Left lung (tissue), 4 donors: ENCODE measurements at regions not wholly inside any gene's neighbourhood (a gene's known extent, or its start where the extent isn't known, plus 50 kb on each side); places are given as distances from the start of the nearest gene placed in this dataset.
A peak's percentile ranks its signal among the peaks of the same experiment; 100 is the strongest.

Source experiments
- ATAC-seq: fragments of 200-7000 bp; cut with Tn5 transposase; one replicate; pipeline ENCODE4 v1.9.1; 2020; ENCODE audit warnings: moderate library complexity
- DNase-seq, 4 donors: peaks; one replicate each; pipeline ENCODE4 v3.0.0-alpha.2; 2013 to 2020
- H3K27ac ChIP-seq, 2 donors: fragments of 200-600 bp; sonication (generic) in 1 of 2; one replicate each; pipeline versions ENCODE4 v1.5.0 to v1.8.0; 2020 to 2021
- H3K27me3 ChIP-seq, 2 donors: fragments of 200-600 bp; sonication (generic) in 1 of 2; one replicate each; pipeline versions ENCODE4 v1.5.0 to v1.8.0; 2020 to 2021
- H3K36me3 ChIP-seq, 2 donors: fragments of 200-600 bp; sonication (generic) in 1 of 2; one replicate each; pipeline versions ENCODE4 v1.5.0 to v1.8.0; 2020 to 2021
- H3K4me1 ChIP-seq, 2 donors: fragments of 200-600 bp; one replicate each; pipeline ENCODE4 v1.8.0; 2021
- H3K4me3 ChIP-seq, 2 donors: fragments of 200-600 bp; sonication (generic) in 1 of 2; one replicate each; pipeline versions ENCODE4 v1.5.0 to v1.8.0; 2020 to 2021; ENCODE audit warnings: mild to moderate bottlenecking in 1 of 2
- H3K9me3 ChIP-seq, 2 donors: fragments of 200-600 bp; sonication (generic) in 1 of 2; one replicate each; pipeline versions ENCODE4 v1.5.0 to v1.8.0; 2020 to 2021
- intact Hi-C, 2 donors: fragments of 100-400 bp; cut with DNase I; formaldehyde crosslinking; loops; one replicate each; pipeline versions ENCODE4 v1.11.2 to v1.14.2; 2022
- TF ChIP-seq, protein P1 (sequence below), 2 donors: fragments of 200-600 bp; sonication (generic) in 1 of 2; IDR thresholded peaks; one replicate each; pipeline versions ENCODE4 v1.5.0 to v1.8.0; 2021; ENCODE audit warnings: antibody characterized with exemption in 2 of 2
- donor health status: DM: no; HTN: yes; CAD: no.
- donor health status: DM: no; HTN: no; CAD: no.

DNA sequence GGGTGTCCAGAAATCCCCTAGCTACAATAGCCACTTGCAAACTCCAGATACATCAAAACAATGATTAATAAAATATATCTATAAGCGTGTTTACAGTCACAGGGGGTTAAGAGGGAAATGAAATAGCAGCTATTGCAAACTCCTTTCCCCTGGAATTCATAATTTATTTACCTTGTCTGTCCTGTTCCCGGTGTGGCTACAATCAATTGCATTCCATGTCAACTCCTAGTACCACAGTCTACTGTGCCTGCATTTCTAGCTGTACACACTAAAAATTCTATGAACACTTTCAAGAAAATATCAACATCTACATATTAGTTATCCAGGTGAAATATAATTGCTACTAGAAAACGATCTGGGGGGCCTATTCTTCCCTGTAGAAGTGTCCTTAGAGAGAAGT lies 217.6 kb downstream of the ELAVL2 start:
- Histone ChIP-seq H3K4me3 (no peak overlapping the region), H3K36me3 (no peaks in the 10 kb centered on the region), H3K4me1 (no peaks in the 10 kb centered on the region), H3K27me3 (no peaks in the 10 kb centered on the region), H3K27ac (no peak overlapping the region), H3K9me3 (no peaks in the 10 kb centered on the region)
- TF ChIP-seq, protein P1, sequence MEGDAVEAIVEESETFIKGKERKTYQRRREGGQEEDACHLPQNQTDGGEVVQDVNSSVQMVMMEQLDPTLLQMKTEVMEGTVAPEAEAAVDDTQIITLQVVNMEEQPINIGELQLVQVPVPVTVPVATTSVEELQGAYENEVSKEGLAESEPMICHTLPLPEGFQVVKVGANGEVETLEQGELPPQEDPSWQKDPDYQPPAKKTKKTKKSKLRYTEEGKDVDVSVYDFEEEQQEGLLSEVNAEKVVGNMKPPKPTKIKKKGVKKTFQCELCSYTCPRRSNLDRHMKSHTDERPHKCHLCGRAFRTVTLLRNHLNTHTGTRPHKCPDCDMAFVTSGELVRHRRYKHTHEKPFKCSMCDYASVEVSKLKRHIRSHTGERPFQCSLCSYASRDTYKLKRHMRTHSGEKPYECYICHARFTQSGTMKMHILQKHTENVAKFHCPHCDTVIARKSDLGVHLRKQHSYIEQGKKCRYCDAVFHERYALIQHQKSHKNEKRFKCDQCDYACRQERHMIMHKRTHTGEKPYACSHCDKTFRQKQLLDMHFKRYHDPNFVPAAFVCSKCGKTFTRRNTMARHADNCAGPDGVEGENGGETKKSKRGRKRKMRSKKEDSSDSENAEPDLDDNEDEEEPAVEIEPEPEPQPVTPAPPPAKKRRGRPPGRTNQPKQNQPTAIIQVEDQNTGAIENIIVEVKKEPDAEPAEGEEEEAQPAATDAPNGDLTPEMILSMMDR (IDR thresholded peaks at IDR 0.05): no peak
- no peak for DNase-seq
- intact Hi-C loops: no loop called here
- peak; percentile 74 for ATAC-seq

DNA sequence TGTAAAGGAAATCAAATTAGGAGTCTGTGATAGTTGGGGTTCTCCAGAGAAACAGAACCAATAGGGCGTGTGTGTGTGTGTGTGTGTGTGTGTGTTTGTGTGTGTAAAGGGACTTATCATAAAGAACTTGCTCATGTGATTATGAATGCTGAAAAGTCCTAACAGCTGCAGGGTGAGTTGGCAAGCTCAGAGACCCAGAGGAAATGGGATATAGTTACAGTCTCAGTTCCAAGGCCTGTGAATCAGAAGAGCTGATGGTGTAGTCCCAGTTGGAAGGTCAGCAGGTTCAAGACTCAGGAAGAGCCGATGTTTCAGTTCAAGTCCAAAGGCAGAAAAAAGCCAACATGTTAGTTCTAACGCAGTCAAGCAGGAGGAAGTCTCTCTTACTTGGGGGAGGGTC lies 214.2 kb downstream of the ELAVL2 start:
- no peak for DNase-seq
- TF ChIP-seq, protein P1 (IDR thresholded peaks at IDR 0.05): no peak
- Histone ChIP-seq H3K4me1 (no peaks in the 10 kb centered on the region), H3K4me3 (no peak overlapping the region), H3K36me3 (no peaks in the 10 kb centered on the region), H3K27ac (no peak overlapping the region), H3K9me3 (no peaks in the 10 kb centered on the region), H3K27me3 (no peaks in the 10 kb centered on the region)
- intact Hi-C loops: no loop called here
- ATAC-seq: no peak

DNA sequence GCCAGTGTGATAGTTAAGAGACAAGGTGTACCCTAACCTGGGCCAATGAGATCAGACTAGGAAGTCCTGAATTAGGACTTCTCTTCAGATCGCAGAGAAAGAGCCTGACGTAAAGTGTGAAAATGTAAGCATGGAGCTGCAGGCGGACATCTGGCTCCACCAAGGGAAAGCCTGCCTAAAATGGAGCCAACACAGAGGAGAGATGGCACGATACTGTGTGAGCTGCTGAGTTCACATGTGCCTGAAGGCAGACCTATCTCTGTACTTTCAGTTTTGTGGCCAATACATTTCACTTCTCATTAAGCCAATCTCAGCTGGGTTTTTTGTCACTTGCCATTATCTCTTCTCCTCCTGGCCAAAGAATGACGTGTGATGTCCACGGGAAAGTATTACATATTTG lies 210.5 kb downstream of the ELAVL2 start:
- no peaks in the 10 kb centered on the region for H3K36me3 ChIP-seq
- intact Hi-C loops: no loop called here
- H3K9me3 ChIP-seq: no peaks in the 10 kb centered on the region
- no peaks in the 10 kb centered on the region for H3K27me3 ChIP-seq
- no peak overlapping the region for H3K27ac ChIP-seq
- no peaks in the 10 kb centered on the region for H3K4me1 ChIP-seq
- no peak for DNase-seq
- no peak overlapping the region for H3K4me3 ChIP-seq
- TF ChIP-seq, protein P1 (IDR thresholded peaks at IDR 0.05): no peak
- ATAC-seq: no peak

DNA sequence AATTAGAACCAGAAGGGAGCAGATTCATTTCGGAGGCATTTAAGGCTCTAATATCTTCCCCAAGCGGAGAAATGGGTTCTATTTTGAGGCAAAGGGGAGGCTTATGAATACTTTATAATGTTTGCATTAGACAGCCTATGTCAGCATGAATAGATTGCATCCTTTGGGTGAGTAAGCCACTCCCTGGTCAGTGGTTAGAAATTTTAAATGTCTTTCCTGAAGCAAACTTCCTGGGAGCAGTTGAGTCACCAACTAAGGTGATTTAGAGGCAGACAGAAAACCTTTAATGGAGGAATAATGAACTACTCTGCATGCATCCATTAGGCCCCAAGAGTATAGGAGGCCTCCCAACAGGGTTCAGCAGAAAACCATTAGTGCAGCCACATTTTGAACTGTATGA lies 204.9 kb downstream of the ELAVL2 start:
- Histone ChIP-seq H3K9me3 (no peaks in the 10 kb centered on the region), H3K27ac (no peak overlapping the region), H3K4me1 (no peaks in the 10 kb centered on the region), H3K27me3 (no peaks in the 10 kb centered on the region), H3K36me3 (no peaks in the 10 kb centered on the region), H3K4me3 (no peak overlapping the region)
- intact Hi-C loops: no loop called here
- TF ChIP-seq, protein P1 (IDR thresholded peaks at IDR 0.05): no peak
- ATAC-seq: no peak
- DNase-seq: no peak

DNA sequence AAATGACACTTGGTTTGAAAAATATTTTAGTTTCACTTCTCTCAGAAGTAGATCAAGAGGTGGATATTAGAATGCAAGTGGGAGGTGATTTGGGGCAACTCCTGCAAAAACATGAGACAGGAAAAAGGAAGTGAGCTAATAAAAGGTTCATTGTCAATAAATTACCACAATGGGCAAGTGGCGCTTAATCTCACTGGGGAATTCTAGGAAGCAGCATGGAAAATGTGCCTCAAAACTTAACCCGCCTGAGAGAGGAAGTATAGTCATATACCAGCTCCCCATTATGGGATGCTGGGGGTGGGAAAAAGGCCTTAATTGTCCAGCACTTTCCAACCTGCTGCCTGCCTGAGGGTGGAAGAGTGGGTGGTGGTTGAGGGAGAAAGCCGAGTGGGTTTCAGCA lies 204.1 kb downstream of the ELAVL2 start:
- no peak for DNase-seq
- no peak overlapping the region for H3K27ac ChIP-seq
- no peaks in the 10 kb centered on the region for H3K27me3 ChIP-seq

More for the DNA sequence above, 204.1 kb downstream of the ELAVL2 start:
- peaks cover 0 to 3% of the 10 kb centered on the region in 2 donors for H3K9me3 ChIP-seq
- intact Hi-C loops: no loop called here
- H3K4me1 ChIP-seq: no peaks in the 10 kb centered on the region
- H3K36me3 ChIP-seq: no peaks in the 10 kb centered on the region
- TF ChIP-seq, protein P1 (IDR thresholded peaks at IDR 0.05): no peak
- H3K4me3 ChIP-seq: no peak overlapping the region
- ATAC-seq: no peak
